ENCODE measurements at regions not wholly inside any gene's neighbourhood (a gene's known extent, or its start where the extent isn't known, plus 50 kb on each side); places are given as distances from the start of the nearest gene placed in this dataset.
"Not testable (repeated sequence)": the region's sequence is repeated elsewhere in the genome, so short reads cannot be mapped to it uniquely, and the experiment has no call there.

DNA sequence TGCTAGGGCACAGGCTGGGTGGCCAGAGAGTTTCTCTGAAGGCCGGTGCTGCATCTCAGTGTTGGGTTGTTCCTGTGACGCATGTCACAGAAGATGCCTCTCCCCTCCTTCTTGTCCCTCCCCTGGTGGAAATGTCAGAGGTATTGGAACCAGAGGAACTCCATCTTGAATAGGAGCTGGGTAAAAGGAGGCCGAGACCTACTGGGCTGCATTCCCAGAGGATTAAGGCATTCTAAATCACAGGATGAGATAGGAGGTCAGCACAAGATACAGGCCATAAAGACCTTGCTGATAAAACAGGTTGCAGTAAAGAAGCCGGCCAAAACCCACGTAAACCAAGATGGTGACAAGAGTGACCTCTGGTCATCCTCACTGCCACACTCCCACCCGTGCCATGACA lies 50.3 kb upstream of the AGAP1 start:
- DNase-seq (ENCODE audit: low spot score); FAIRE-seq: not testable (repeated sequence)
